GM12865 (cell line): ENCODE measurements at regions not wholly inside any gene's neighbourhood (a gene's known extent, or its start where the extent isn't known, plus 50 kb on each side); places are given as distances from the start of the nearest gene placed in this dataset.
"Not testable (repeated sequence)": the region's sequence is repeated elsewhere in the genome, so short reads cannot be mapped to it uniquely, and the experiment has no call there.

Experiments used
- DNase-seq: peaks from one replicate; pipeline ENCODE4 v3.0.0; 2010; ENCODE audit warnings: low read depth
- H3K4me3 ChIP-seq: 2 replicates; pipeline ENCODE4 v1.5.1; 2011; ENCODE audit warnings: mild to moderate bottlenecking, low read depth, low read length, control low read depth
- CTCF ChIP-seq: IDR thresholded peaks from 2 replicates; pipeline ENCODE4 v1.5.1; 2011; ENCODE audit warnings: low read length, control low read depth, low read depth, inconsistent platforms; ENCODE audit not compliant: insufficient read depth; ENCODE audit errors: missing control alignments

- H3K4me3 ChIP-seq = no peak overlapping the region
- TF ChIP-seq CTCF = no peak
- DNase-seq = no peak
These were observed 299.7 kb downstream of the DLEU7 start for GRCh38 chr13:50543782-50544181.

GRCh38 chr13:50544211-50544610 is 299.3 kb downstream of the DLEU7 start:
- H3K4me3 ChIP-seq = no peak overlapping the region
- no peak for DNase-seq
- TF ChIP-seq CTCF = no peak

- DNase-seq, H3K4me3 ChIP-seq: not testable (repeated sequence)
These were observed 296.3 kb downstream of the DLEU7 start for GRCh38 chr13:50547175-50547574.

- TF ChIP-seq CTCF = no peak
- DNase-seq = no peak
These were observed 294.9 kb downstream of the DLEU7 start for GRCh38 chr13:50548586-50548985.

GRCh38 chr13:50549221-50549942 is 294.1 kb downstream of the DLEU7 start:
- DNase-seq = no peak
- no peak overlapping the region for H3K4me3 ChIP-seq
- no peak for TF ChIP-seq CTCF

More at GRCh38 chr13:50548586-50548985, 294.9 kb downstream of the DLEU7 start:
- H3K4me3 ChIP-seq = no peak overlapping the region

GRCh38 chr13:50550151-50550550 is 293.3 kb downstream of the DLEU7 start:
- TF ChIP-seq CTCF = no peak
- no peak for DNase-seq

GRCh38 chr13:50552424-50552966 is 291.0 kb downstream of the DLEU7 start:
- DNase-seq = no peak
- H3K4me3 ChIP-seq = no peak overlapping the region
- no peak for TF ChIP-seq CTCF

More at GRCh38 chr13:50550151-50550550, 293.3 kb downstream of the DLEU7 start:
- H3K4me3 ChIP-seq = no peak overlapping the region
